SIG-M5 treated with dmso at 0.1 percent for 504 hours (cell line): ENCODE measurements at regions not wholly inside any gene's neighbourhood (a gene's known extent, or its start where the extent isn't known, plus 50 kb on each side); places are given as distances from the start of the nearest gene placed in this dataset.

Experiments used
- DNase-seq: peaks from one replicate; lab custom pipeline; 2025; ENCODE audit not compliant: unreplicated experiment; lab: John Stamatoyannopoulos, UW

DNA sequence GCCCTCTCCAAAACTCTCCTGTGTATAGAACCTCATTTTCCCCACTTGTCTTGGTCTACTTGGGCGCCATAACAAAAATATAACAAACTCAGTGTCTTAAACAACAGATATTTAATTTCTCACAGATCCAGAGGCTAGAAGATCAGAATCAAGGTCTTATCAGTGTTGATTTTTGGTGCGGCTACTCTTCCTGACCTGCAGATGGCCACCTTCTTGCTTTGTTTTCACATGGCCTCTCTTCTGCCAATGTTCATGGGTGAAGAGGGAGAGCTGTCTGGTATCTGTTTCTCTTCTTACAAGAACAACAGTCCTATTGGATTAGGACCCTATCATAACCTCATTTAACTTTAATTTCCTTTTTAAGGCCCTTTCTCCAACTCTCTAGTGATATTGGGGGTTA, 177.3 kb downstream of the PABPC4L start:
- DNase-seq = peak; percentile 2

GRCh38 chr4:134019657-134020056, 181.9 kb downstream of the PABPC4L start:
- DNase-seq = no peak

DNA sequence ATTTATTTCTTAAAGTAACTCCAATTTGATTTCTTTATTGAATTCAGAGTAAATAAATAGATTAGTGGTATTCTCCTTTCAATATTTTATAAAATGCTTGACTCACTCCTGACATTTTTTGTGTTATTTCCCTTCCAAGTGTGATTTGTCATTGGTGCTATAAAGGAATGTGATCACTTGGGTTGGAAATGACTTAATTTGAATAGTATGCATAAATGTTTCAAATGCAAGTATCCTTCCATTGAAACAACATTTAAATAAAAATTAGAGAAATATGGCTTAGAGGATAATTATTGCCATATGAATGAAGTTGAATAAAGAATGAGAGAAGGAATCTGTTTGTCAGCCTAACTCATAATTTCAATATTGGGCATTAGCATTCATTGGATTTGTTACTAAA, 182.7 kb downstream of the PABPC4L start:
- DNase-seq = no peak

DNA sequence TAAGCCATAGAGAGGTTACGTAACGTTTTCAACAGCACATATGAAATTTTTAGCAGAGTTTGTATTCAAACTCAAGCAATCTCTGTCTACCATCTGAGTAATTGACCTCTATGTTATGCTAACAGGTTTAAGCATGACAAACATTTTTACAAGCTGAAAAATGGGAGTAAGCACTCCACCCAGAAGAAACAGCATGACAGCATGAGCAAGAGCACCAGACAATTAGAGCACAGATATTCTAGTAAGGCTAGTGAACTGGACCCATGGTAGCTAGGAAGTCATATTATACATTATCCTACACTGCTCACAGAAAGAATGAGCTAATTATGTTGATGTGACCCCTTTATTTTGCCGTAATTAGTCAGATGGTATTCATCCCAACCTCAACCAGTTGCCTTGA, 200.5 kb downstream of the PABPC4L start:
- DNase-seq = peak; percentile 23

DNA sequence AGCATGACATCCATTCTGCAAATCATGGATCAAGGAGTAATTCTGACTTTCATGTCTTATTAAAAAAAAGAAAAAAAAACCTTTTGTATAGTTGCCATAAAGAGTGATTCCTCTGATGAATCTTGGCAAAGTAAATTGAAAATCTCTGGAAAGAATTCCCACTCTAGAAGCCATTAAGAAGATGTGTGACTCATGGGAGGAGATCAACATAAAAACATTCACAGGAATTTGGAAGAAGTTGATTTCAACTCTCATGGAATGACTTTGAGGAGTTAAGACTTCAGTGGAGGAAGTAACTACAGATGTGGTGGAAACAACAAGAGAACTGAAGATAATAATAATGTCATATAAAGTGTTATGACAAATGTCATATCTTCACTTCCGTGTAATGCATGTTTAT, 204.2 kb downstream of the PABPC4L start:
- DNase-seq = no peak

- no peak for DNase-seq
Observed at GRCh38 chr4:133996431-133997121, 205.0 kb downstream of the PABPC4L start.

- no peak for DNase-seq
Observed at GRCh38 chr4:133995243-133995960, 206.2 kb downstream of the PABPC4L start.

DNA sequence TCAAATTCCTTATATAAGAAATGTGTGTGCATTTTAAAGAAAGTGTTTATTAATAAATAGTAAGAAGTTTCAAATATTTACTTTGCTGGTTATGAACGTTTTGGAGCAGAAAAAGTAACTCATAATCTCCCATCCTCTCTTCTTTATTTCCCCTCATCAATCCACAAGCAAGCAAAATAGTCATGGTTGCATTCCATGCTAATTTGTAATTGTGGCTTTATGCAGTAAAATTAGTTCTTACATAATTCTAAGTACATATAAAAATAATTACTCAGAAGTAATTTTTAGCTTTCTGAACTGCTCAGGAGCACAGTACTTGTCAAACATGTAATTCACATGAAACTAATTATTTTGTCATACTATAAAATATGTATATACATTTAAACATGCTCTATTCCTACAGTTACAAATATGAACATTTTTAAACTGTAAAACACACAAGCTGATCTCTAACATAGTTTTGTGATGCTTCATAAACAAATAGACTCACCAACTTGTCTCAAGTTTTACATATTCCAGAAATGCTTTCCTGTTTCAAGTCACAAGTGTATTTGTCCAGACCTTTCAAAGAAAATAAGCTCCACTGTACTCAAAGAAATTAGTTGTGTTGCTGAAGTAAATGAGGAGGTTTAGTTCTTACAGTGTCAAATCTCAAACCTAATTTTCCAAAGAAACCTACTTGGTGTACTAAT, 218.9 kb downstream of the PABPC4L start:
- no peak for DNase-seq

DNA sequence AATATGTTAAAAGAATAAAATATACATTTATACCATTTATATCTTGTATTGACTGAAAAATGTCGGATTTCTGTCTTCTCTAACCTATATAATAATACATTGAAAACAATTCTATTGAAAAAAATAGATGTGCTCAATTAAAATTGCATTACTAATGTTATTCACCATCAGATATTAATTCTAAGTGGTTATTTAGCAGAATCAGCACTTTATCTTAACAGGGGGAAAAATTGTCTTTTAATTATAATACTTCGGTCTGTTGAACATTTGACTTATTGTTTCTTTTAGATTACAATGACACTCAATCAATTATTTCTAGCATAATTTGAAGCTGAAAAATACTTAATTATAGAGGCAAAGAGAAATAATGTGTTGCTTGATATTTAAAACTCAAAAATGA, 220.3 kb downstream of the PABPC4L start:
- DNase-seq = no peak

DNA sequence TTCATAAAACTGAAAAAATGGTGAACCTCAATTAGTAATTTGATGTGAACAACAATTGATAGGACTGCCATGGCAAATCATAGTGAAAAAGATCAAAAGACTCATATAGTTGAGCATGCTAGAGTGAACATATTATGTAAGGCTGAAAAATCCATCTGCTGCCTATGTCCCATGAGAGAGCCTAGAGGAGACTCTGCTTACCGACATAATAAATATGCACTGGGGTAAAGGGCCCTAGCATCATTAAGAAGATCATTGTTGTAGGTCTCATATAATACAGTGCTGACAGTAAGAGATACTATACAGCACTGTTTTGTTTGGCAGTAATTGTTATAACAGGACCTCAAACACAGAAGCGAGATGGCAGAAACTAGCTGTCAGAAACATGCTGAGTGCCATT, 229.0 kb downstream of the PABPC4L start:
- no peak for DNase-seq

- no peak for DNase-seq
Observed at GRCh38 chr4:133969202-133969848, 232.3 kb downstream of the PABPC4L start.

DNA sequence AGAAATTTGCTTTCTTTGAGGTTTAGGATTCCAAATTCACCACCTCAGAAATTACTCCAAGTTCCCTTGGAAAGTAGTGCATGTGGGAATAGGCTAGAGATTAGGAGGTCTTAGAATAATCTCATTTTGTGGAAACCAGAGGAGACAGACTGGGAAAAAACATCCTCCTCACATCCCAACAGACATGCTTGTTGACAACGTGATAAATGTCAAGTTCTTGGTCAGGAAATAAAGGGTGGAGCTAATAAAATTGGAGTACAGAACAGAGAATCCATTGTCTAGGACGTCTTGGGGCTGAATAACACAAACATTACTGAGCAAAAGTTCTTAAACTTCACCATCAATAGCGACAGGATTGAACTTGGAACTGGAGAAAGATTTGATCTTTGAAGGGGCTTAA, 233.4 kb downstream of the PABPC4L start:
- no peak for DNase-seq

DNA sequence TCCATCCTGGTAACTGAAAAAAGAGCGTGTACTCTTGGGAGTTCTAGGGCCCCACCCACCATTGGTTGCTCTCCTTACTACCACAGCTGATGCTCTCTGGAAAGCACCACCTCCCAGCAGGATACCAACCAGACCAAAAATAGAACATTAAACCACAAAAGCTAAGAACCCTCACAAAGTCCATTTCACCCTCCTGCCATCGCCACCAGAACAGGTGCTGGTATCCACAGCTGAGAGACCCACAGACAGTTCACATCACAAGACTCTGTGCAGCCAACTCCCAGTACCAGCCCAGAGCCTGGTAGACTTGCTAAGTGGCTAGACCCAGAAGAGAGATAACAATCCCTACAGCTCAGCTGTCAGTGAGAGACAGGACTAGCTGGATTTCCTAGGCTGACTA, 240.6 kb downstream of the PABPC4L start:
- no peak for DNase-seq

DNA sequence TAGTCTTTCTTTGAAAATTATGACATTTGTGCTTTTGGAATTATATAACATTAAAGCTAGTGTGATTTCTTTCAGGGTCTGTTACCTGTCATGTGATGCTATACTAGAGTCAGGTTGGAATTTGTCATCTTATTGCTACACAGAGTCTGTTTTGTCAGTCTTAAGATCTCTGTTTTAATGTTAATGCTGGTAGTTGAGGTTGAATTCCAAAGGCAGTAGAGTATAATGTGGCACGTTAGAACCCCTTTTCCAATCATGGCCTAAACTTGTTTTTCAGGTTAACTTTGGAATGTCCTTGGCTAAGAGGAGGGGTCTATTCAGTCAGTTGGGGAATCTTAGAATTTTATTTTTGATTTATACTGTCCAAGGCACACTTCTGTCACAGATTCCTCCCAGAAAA, 258.5 kb downstream of the PABPC4L start:
- no peak for DNase-seq

DNA sequence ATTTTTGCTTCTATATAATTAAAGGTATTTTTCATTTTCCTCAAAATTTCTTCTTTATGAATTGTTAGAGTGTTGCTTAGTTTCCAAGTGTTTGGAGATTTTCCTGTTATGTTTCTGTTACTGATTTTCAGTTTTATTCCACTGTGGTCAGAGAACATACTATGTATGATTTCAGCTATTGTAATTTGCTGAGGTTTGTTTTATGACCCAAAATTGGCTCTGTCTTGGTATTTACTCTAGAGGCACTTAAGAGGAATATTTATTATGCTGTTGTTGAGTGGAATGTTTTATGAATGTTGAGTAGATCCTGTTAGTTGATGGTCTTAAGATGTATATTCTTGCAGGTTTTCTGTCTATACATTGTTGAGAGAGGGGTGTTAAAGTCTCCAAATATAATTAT, 263.5 kb downstream of the PABPC4L start:
- no peak for DNase-seq

GRCh38 chr4:133929531-133930239, 271.9 kb downstream of the PABPC4L start:
- no peak for DNase-seq

- peak; percentile 30 for DNase-seq
Observed at GRCh38 chr4:133921280-133922195, 280.1 kb downstream of the PABPC4L start.

GRCh38 chr4:133920236-133920635, 281.4 kb downstream of the PABPC4L start:
- no peak for DNase-seq

- DNase-seq = peak; percentile 48
Observed at GRCh38 chr4:133910165-133910564, 291.4 kb downstream of the PABPC4L start.

- DNase-seq = no peak
Observed at GRCh38 chr4:133903029-133903428, 298.6 kb downstream of the PABPC4L start.
